SU-DHL-6 (cell line): ENCODE measurements at regions not wholly inside any gene's neighbourhood (a gene's known extent, or its start where the extent isn't known, plus 50 kb on each side); places are given as distances from the start of the nearest gene placed in this dataset.
"Not testable (repeated sequence)": the region's sequence is repeated elsewhere in the genome, so short reads cannot be mapped to it uniquely, and the experiment has no call there.

Experiments used
- H2AFZ ChIP-seq: fragments of 200-600 bp; sonication (generic); 2 replicates; pipeline ENCODE4 v1.6.1; 2014; ENCODE audit warnings: low read depth, mild to moderate bottlenecking, moderate library complexity, mixed read lengths, antibody characterized with exemption, low read length; ENCODE audit not compliant: severe bottlenecking
- H3F3A ChIP-seq: fragments of 200-600 bp; shearing (Covaris generic); 2 replicates; pipeline ENCODE4 v1.6.0; 2016; ENCODE audit warnings: antibody characterized with exemption, mild to moderate bottlenecking; ENCODE audit not compliant: insufficient read depth
- H3K27ac ChIP-seq: fragments of 200-600 bp; sonication (generic); 2 replicates; pipeline ENCODE4 v1.5.1; 2016; ENCODE audit warnings: low read depth, mild to moderate bottlenecking, low read length, moderate library complexity, mixed read lengths
- H3K27me3 ChIP-seq: fragments of 200-600 bp; sonication (generic), shearing (Covaris generic); 2 replicates; pipeline ENCODE4 v1.6.0; 2014; ENCODE audit warnings: mild to moderate bottlenecking, low read length
- H3K36me3 ChIP-seq: fragments of 200-600 bp; sonication (generic); 2 replicates; pipeline ENCODE4 v1.6.1; 2014; ENCODE audit warnings: mild to moderate bottlenecking, low read length, mixed read lengths
- H3K4me2 ChIP-seq: fragments of 300-600, 200-600 bp; shearing (Covaris generic), sonication (generic); 2 replicates; pipeline ENCODE4 v1.6.0; 2014; ENCODE audit warnings: low read length, low read depth, mild to moderate bottlenecking; ENCODE audit not compliant: poor library complexity, severe bottlenecking
- H3K4me3 ChIP-seq: fragments of 200-600 bp; sonication (generic); 2 replicates; pipeline ENCODE4 v1.5.1; 2014; ENCODE audit warnings: antibody characterized with exemption, low read length, mild to moderate bottlenecking, mixed read lengths; ENCODE audit not compliant: insufficient read depth, poor library complexity, severe bottlenecking
- H3K79me2 ChIP-seq: fragments of 200-600 bp; sonication (generic); 2 replicates; pipeline ENCODE4 v1.6.1; 2014; ENCODE audit warnings: mild to moderate bottlenecking, low read length, moderate library complexity; ENCODE audit not compliant: insufficient read depth
- H3K9ac ChIP-seq: fragments of 200-600 bp; sonication (generic); 2 replicates; pipeline ENCODE4 v1.7.0; 2014; ENCODE audit warnings: mild to moderate bottlenecking, low read length
- H3K9me2 ChIP-seq: fragments of 200-600 bp; sonication (generic); replicated peaks from 2 replicates; pipeline ENCODE4 v1.6.1; 2014; ENCODE audit warnings: low read length; ENCODE audit not compliant: insufficient read depth
- H3K9me3 ChIP-seq: fragments of 200-600 bp; sonication (generic); 2 replicates; pipeline ENCODE4 v1.6.1; 2014; ENCODE audit warnings: low read length, mixed read lengths; ENCODE audit not compliant: insufficient read depth
- H4K20me1 ChIP-seq: fragments of 200-600 bp; sonication (generic); 2 replicates; pipeline ENCODE4 v1.6.1; 2014; ENCODE audit warnings: low read depth, mild to moderate bottlenecking, antibody characterized with exemption, low read length, moderate library complexity, mixed read lengths
- EZH2phosphoT487 ChIP-seq: fragments of 200-600 bp; sonication (generic), shearing (Covaris generic); conservative IDR thresholded peaks from 2 replicates; pipeline ENCODE4 v1.6.1; 2018; ENCODE audit warnings: mild to moderate bottlenecking, antibody characterized with exemption, low read length, moderate library complexity, mixed read lengths
- TF ChIP-seq, protein P1 (sequence below): fragments of 200-600 bp; sonication (generic); IDR thresholded peaks from one replicate; pipeline ENCODE4 v1.5.1; 2017; ENCODE audit warnings: antibody characterized with exemption, mild to moderate bottlenecking, low read length, moderate library complexity; ENCODE audit not compliant: insufficient read depth, poor library complexity, severe bottlenecking

DNA sequence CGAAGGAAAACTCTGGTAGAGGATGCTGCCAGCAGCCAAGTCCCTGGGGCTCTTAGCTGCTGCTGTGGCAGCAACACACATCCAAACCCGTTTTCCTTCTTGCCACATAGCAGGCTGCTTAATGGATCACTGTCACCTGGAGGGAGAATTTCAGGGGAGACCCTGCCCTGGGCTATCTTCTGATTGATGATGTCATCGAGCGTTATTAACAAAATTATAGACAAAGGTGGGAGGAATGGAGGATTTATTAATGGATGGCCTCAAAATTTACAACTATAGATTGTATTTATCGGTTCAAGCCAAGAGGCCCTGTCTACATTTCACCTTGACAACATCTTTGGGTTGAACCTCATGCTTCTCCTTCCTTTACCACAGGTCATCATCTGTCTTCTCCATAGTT is 120.8 kb upstream of the PZP start:
- TF ChIP-seq, protein P1, sequence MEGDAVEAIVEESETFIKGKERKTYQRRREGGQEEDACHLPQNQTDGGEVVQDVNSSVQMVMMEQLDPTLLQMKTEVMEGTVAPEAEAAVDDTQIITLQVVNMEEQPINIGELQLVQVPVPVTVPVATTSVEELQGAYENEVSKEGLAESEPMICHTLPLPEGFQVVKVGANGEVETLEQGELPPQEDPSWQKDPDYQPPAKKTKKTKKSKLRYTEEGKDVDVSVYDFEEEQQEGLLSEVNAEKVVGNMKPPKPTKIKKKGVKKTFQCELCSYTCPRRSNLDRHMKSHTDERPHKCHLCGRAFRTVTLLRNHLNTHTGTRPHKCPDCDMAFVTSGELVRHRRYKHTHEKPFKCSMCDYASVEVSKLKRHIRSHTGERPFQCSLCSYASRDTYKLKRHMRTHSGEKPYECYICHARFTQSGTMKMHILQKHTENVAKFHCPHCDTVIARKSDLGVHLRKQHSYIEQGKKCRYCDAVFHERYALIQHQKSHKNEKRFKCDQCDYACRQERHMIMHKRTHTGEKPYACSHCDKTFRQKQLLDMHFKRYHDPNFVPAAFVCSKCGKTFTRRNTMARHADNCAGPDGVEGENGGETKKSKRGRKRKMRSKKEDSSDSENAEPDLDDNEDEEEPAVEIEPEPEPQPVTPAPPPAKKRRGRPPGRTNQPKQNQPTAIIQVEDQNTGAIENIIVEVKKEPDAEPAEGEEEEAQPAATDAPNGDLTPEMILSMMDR, result no peak
- no peak for TF ChIP-seq EZH2phosphoT487

DNA sequence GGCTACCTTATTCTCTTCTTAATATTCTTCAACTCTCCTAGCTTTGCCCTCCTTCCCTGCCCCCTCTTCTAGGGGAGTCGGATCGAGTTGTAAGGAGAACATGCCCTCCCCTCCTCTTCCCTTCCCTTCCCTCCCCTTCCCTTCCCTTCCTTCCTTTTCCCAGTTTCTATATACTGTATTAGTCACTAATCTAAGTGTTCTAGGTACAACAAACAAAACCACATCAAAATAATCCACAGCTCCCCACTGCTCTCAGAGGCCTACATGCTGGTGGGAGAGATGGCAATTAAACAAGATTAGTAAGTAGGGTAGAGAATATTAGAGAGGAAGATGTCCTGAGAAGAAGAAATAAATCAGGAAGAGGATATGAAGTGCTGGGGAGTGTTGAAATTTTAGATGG is 119.9 kb upstream of the PZP start:
- H3K27ac ChIP-seq, result no peak overlapping the region
- H3K4me3 ChIP-seq, result no peak overlapping the region
- H3K9me3 ChIP-seq, result no peaks in the 10 kb centered on the region
- no peak overlapping the region for H3K4me2 ChIP-seq
- H3K9ac ChIP-seq, result no peak overlapping the region
- H3K36me3 ChIP-seq, result no peaks in the 10 kb centered on the region
- TF ChIP-seq, protein P1, result no peak
- no peak for TF ChIP-seq EZH2phosphoT487
- no peaks in the 10 kb centered on the region for H3K27me3 ChIP-seq
- H3K9me2 ChIP-seq, result no peaks in the 10 kb centered on the region
- no peaks in the 10 kb centered on the region for H3F3A ChIP-seq
- H3K79me2 ChIP-seq, result no peaks in the 10 kb centered on the region
- H4K20me1 ChIP-seq, result no peaks in the 10 kb centered on the region
- no peak overlapping the region for H2AFZ ChIP-seq

More for the DNA sequence above, 120.8 kb upstream of the PZP start:
- Histone ChIP-seq H3K9me3 (no peaks in the 10 kb centered on the region), H2AFZ (no peak overlapping the region), H3K27me3 (no peaks in the 10 kb centered on the region), H3K9me2 (no peaks in the 10 kb centered on the region), H3K9ac (no peak overlapping the region), H3K79me2 (no peaks in the 10 kb centered on the region), H3F3A (no peaks in the 10 kb centered on the region), H3K36me3 (no peaks in the 10 kb centered on the region), H3K4me3 (no peak overlapping the region), H3K27ac (no peak overlapping the region), H4K20me1 (no peaks in the 10 kb centered on the region), H3K4me2 (no peak overlapping the region)

DNA sequence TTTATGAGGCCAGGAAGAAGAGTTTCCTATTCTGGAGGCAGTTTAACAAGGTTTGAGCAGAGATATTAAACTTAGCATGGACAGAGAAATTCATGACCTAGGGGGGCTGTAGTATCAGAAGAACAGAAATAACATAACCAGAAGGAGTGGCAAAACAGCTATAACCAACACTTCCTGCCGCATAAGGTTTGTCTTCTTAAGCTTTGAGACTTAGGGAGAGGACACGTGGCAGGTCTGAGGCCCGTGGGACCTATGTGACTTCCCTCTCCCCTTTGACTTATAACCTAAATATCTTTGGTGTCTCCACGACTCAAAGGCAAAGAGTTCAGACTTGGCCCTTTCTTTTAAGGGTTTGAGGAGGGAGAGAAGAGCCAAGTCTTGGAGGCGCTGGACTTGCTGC is 119.1 kb upstream of the PZP start:
- Histone ChIP-seq H3K4me3 (no peak overlapping the region), H3K79me2 (no peaks in the 10 kb centered on the region), H3K9me2 (no peaks in the 10 kb centered on the region), H3K27me3 (no peaks in the 10 kb centered on the region), H3K4me2 (no peak overlapping the region), H3K27ac (no peak overlapping the region), H3K9me3 (no peaks in the 10 kb centered on the region), H3K36me3 (no peaks in the 10 kb centered on the region), H4K20me1 (no peaks in the 10 kb centered on the region), H2AFZ (no peak overlapping the region), H3K9ac (no peak overlapping the region), H3F3A (no peaks in the 10 kb centered on the region)
- no peak for TF ChIP-seq EZH2phosphoT487
- TF ChIP-seq, protein P1, result no peak

DNA sequence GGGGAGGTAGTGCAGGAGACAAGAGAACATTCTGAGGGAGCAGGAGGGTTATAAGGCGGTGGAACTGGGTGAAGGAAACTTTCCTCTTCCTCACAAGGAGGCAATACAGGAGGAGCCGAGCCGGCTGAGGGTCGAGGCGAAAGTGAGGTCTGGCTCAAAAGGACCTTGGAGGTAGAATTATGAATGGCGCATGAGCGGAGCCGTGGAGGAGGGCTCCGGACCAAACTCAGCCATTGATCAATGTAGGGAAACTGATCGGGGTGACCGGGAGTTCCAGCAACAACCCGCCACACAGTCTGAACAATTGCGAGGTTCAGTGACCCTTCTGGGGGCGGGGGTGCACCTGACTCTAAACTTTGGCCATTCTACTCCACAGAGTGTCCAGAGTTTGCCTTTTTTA is 118.7 kb upstream of the PZP start:
- not testable (repeated sequence) for H3F3A ChIP-seq, H4K20me1 ChIP-seq, H3K27ac ChIP-seq, H2AFZ ChIP-seq, H3K36me3 ChIP-seq, H3K9me3 ChIP-seq, H3K9ac ChIP-seq, H3K27me3 ChIP-seq, H3K4me3 ChIP-seq, H3K4me2 ChIP-seq, H3K9me2 ChIP-seq, H3K79me2 ChIP-seq
